H1 (cell line): ENCODE measurements at regions not wholly inside any gene's neighbourhood (a gene's known extent, or its start where the extent isn't known, plus 50 kb on each side); places are given as distances from the start of the nearest gene placed in this dataset.

Experiments used
- CTCF ChIA-PET: fragments of 300-600 bp; sonication (Branson Sonifier 250); formaldehyde crosslinking; loops from one replicate; lab custom pipeline; 2021; ENCODE audit not compliant: partially characterized antibody; lab: Charles Lee
- POLR2A ChIA-PET: fragments of 300-600 bp; sonication (Branson Sonifier 250); formaldehyde crosslinking; loops from one replicate; lab custom pipeline; 2021; ENCODE audit warnings: inconsistent platforms; ENCODE audit not compliant: partially characterized antibody; lab: Charles Lee
- DNase-seq, 2 experiments: peaks; one replicate each; pipeline versions ENCODE4 v3.0.0 to v3.0.0-alpha.2; 2010 to 2022; ENCODE audit warnings: low spot score in 2 of 2, low read depth in 1 of 2, mixed read lengths in 1 of 2
- FAIRE-seq: peaks from 2 replicates; lab custom pipeline; 2011; peaks lifted over from hg19 to GRCh38; lab: Jason Lieb, UNC
- H2AFZ ChIP-seq: 2 replicates; pipeline ENCODE4 v1.8.1; 2012; ENCODE audit warnings: low read length, inconsistent platforms
- H2AK5ac ChIP-seq: 2 replicates; pipeline ENCODE4 v1.6.1; 2013; ENCODE audit warnings: low read depth, low read length
- H2BK120ac ChIP-seq: replicated peaks from 2 replicates; pipeline ENCODE3; 2013; ENCODE audit warnings: low read depth, low read length, inconsistent platforms
- H2BK12ac ChIP-seq: 2 replicates; pipeline ENCODE4 v1.6.1; 2013; ENCODE audit warnings: low read depth, low read length
- H2BK15ac ChIP-seq: 2 replicates; pipeline ENCODE4 v1.6.1; 2013; ENCODE audit warnings: low read length
- H2BK20ac ChIP-seq: 2 replicates; pipeline ENCODE4 v1.6.1; 2013; ENCODE audit warnings: low read length
- H2BK5ac ChIP-seq: 2 replicates; pipeline ENCODE4 v1.6.1; 2013; ENCODE audit warnings: low read depth, low read length
- H3K14ac ChIP-seq: 2 replicates; pipeline ENCODE4 v1.6.1; 2013; ENCODE audit warnings: inconsistent platforms; ENCODE audit not compliant: insufficient read length
- H3K18ac ChIP-seq: 2 replicates; pipeline ENCODE4 v1.6.1; 2013; ENCODE audit warnings: low read length; ENCODE audit errors: extremely low read depth
- H3K23ac ChIP-seq: 2 replicates; pipeline ENCODE4 v1.6.1; 2013; ENCODE audit warnings: inconsistent platforms; ENCODE audit not compliant: insufficient read length
- H3K23me2 ChIP-seq: 2 replicates; pipeline ENCODE4 v1.6.1; 2013; ENCODE audit warnings: low read depth, low read length
- H3K27ac ChIP-seq: 2 replicates; pipeline ENCODE4 v1.6.1; 2011; ENCODE audit warnings: low read depth, low read length, inconsistent platforms
- H3K27me3 ChIP-seq, 4 experiments: replicated peaks in 1 of 4; 1 replicate in 1 of 4; 2 replicates in 3 of 4; pipeline versions ENCODE4 v1.6.1 to v1.8.1; 2011 to 2013; ENCODE audit warnings: low read length in 3 of 4, mild to moderate bottlenecking in 3 of 4, inconsistent platforms in 2 of 4, mixed read lengths in 2 of 4, moderate library complexity in 1 of 4; ENCODE audit not compliant: control insufficient read depth in 3 of 4, insufficient read depth in 3 of 4; ENCODE audit errors: extremely low read depth in 1 of 4
- H3K36me3 ChIP-seq, 4 experiments: 2 replicates each; pipeline versions ENCODE4 v1.6.1 to v1.8.1; 2011 to 2013; ENCODE audit warnings: mild to moderate bottlenecking in 4 of 4, low read length in 3 of 4, moderate library complexity in 2 of 4, control low read depth in 1 of 4, inconsistent platforms in 1 of 4; ENCODE audit not compliant: insufficient read depth in 4 of 4, control insufficient read depth in 2 of 4
- H3K4ac ChIP-seq: replicated peaks from 2 replicates; pipeline ENCODE3; 2013; ENCODE audit warnings: low read length, low read depth, mixed read lengths, inconsistent platforms; ENCODE audit not compliant: insufficient read length
- H3K4me1 ChIP-seq, 4 experiments: replicated peaks in 1 of 4; 1 replicate in 1 of 4; 2 replicates in 3 of 4; pipeline versions ENCODE4 v1.6.1 to v1.8.1; 2011 to 2013; ENCODE audit warnings: low read length in 3 of 4, inconsistent platforms in 2 of 4, mixed read lengths in 1 of 4; ENCODE audit not compliant: insufficient read depth in 4 of 4, control insufficient read depth in 3 of 4
- H3K4me2 ChIP-seq, 2 experiments: 2 replicates each; pipeline versions ENCODE4 v1.6.1 to v1.8.1; 2011 to 2013; ENCODE audit warnings: low read depth in 2 of 2, low read length in 2 of 2, control low read depth in 1 of 2, inconsistent platforms in 1 of 2, mild to moderate bottlenecking in 1 of 2; ENCODE audit not compliant: insufficient read depth in 1 of 2
- H3K4me3 ChIP-seq, 4 experiments: fragments of 200-600, 300-600 bp in 1 of 4; sonication (generic), shearing (Covaris generic), sonication (Bioruptor Twin) in 1 of 4; 2 replicates each; pipeline versions ENCODE4 v1.5.1 to v1.8.1; 2011 to 2016; ENCODE audit warnings: low read length in 4 of 4, low read depth in 3 of 4, control low read depth in 2 of 4, inconsistent platforms in 2 of 4, mild to moderate bottlenecking in 2 of 4, mixed read lengths in 1 of 4, moderate library complexity in 1 of 4; ENCODE audit not compliant: insufficient read depth in 2 of 4; ENCODE audit errors: extremely low read depth in 1 of 4
- H3K56ac ChIP-seq: replicated peaks from 2 replicates; pipeline ENCODE3; 2013; ENCODE audit warnings: low read depth, mild to moderate bottlenecking, mixed read lengths, low read length, inconsistent platforms; ENCODE audit not compliant: insufficient read length
- H3K79me1 ChIP-seq: 2 replicates; pipeline ENCODE4 v1.6.1; 2013; ENCODE audit warnings: low read depth, low read length, control low read depth
- H3K79me2 ChIP-seq, 2 experiments: 2 replicates each; pipeline versions ENCODE4 v1.6.1 to v1.8.1; 2012 to 2013; ENCODE audit warnings: low read length in 2 of 2, mild to moderate bottlenecking in 2 of 2, inconsistent platforms in 1 of 2; ENCODE audit not compliant: insufficient read depth in 2 of 2, control insufficient read depth in 1 of 2
- H3K9ac ChIP-seq, 4 experiments: replicated peaks in 1 of 4; 1 replicate in 1 of 4; 2 replicates in 3 of 4; pipeline versions ENCODE4 v1.6.1 to v1.8.1; 2011 to 2013; ENCODE audit warnings: low read depth in 3 of 4, low read length in 3 of 4, control low read depth in 2 of 4, mild to moderate bottlenecking in 2 of 4, moderate library complexity in 2 of 4, inconsistent platforms in 1 of 4; ENCODE audit errors: extremely low read depth in 1 of 4
- H3K9me3 ChIP-seq, 2 experiments: 2 replicates each; pipeline versions ENCODE4 v1.6.1 to v1.8.1; 2012 to 2013; ENCODE audit warnings: mild to moderate bottlenecking in 2 of 2, moderate library complexity in 2 of 2, control low read depth in 1 of 2, inconsistent platforms in 1 of 2, low read depth in 1 of 2, low read length in 1 of 2, mixed read lengths in 1 of 2; ENCODE audit not compliant: insufficient read depth in 2 of 2
- H4K20me1 ChIP-seq, 2 experiments: replicated peaks in 1 of 2; 2 replicates each; pipeline versions ENCODE3 to v1.8.1; 2011 to 2013; ENCODE audit warnings: inconsistent platforms in 2 of 2, low read length in 2 of 2, mild to moderate bottlenecking in 1 of 2; ENCODE audit not compliant: insufficient read depth in 2 of 2, control insufficient read depth in 1 of 2
- H4K5ac ChIP-seq: 2 replicates; pipeline ENCODE4 v1.6.1; 2013; ENCODE audit warnings: low read length, low read depth, mixed read lengths, inconsistent platforms; ENCODE audit not compliant: insufficient read length
- H4K8ac ChIP-seq: 2 replicates; pipeline ENCODE4 v1.8.0; 2013; ENCODE audit warnings: mild to moderate bottlenecking, moderate library complexity, low read length, inconsistent platforms; ENCODE audit not compliant: insufficient read depth; ENCODE audit errors: extremely low read depth
- H4K91ac ChIP-seq: replicated peaks from 2 replicates; pipeline ENCODE3; 2013; ENCODE audit warnings: low read length, mixed read lengths, inconsistent platforms; ENCODE audit not compliant: insufficient read length
- BACH1 ChIP-seq: IDR thresholded peaks from 2 replicates; pipeline ENCODE4 v1.6.1; 2012; ENCODE audit warnings: low read length, improper control_type of control experiment
- TEAD4 ChIP-seq: IDR thresholded peaks from 2 replicates; pipeline ENCODE4 v1.6.1; 2012; ENCODE audit warnings: low read depth, low read length, inconsistent platforms, mixed read lengths
- WGBS, 2 experiments: shearing (Covaris generic) in 1 of 2; methylation state at CpG; one replicate each; pipeline versions ENCODE4 v1.1.6 to v1.1.7; 2013 to 2015; ENCODE audit warnings: low lambda C conversion rate in 2 of 2, mixed read lengths in 2 of 2, inconsistent platforms in 1 of 2, low coverage in 1 of 2, missing lambda C conversion rate in 1 of 2; ENCODE audit not compliant: insufficient replicate concordance in 2 of 2, insufficient coverage in 1 of 2, insufficient read length in 1 of 2; ENCODE audit errors: extremely low coverage in 1 of 2, missing lambda C conversion rate in 1 of 2; 5-methylcytosine and 5-hydroxymethylcytosine counted together

- Histone ChIP-seq H3K9me3 (no peaks in the 10 kb centered on the region), H2BK12ac (no peak overlapping the region), H2AK5ac (no peak overlapping the region), H2BK15ac (no peak overlapping the region), H3K27ac (no peak overlapping the region), H3K4ac (no peak overlapping the region), H4K20me1 (no peaks in the 10 kb centered on the region), H3K27me3 (no peaks in the 10 kb centered on the region), H3K36me3 (no peaks in the 10 kb centered on the region), H2BK120ac (no peak overlapping the region), H3K56ac (no peak overlapping the region), H3K79me2 (no peaks in the 10 kb centered on the region), H4K8ac (no peak overlapping the region), H2BK20ac (no peak overlapping the region), H3K18ac (no peak overlapping the region), H3K4me2 (no peak overlapping the region), H3K14ac (no peak overlapping the region), H3K9ac (no peak overlapping the region), H3K23me2 (no peaks in the 10 kb centered on the region)
- FAIRE-seq: no peak
- ChIA-PET POLR2A (no interaction called here), CTCF (no interaction called here)
- DNase-seq: no peak
- WGBS, 2 experiments: 83% methylated on average over 1 of the region's 2 CpGs; no CpG with 5 or more reads in 1 of the 2 experiments
- TF ChIP-seq BACH1 (no peak), TEAD4 (no peak)
- TF ChIP-seq, all 59 proteins: peak for 0
- no peak overlapping the region for H2BK5ac ChIP-seq
- no peaks in the 10 kb centered on the region for H3K79me1 ChIP-seq
- no peak overlapping the region for H3K4me3 ChIP-seq
- no peak overlapping the region for H3K23ac ChIP-seq
- H4K5ac ChIP-seq: no peak overlapping the region
- no peak overlapping the region for H4K91ac ChIP-seq
- H2AFZ ChIP-seq: no peak overlapping the region
- no peaks in the 10 kb centered on the region for H3K4me1 ChIP-seq
These were observed 147.3 kb upstream of the KAZN start for GRCh38 chr1:14451217-14451616.
